DOHH2 (cell line): ENCODE measurements at regions not wholly inside any gene's neighbourhood (a gene's known extent, or its start where the extent isn't known, plus 50 kb on each side); places are given as distances from the start of the nearest gene placed in this dataset.

Experiments used
- CTCF ChIP-seq: fragments of 200-600 bp; sonication (generic); IDR thresholded peaks from one replicate; pipeline ENCODE4 v1.5.1; 2014; ENCODE audit warnings: antibody characterized with exemption, mild to moderate bottlenecking, low read depth, low read length; ENCODE audit not compliant: poor library complexity, severe bottlenecking
- EZH2phosphoT487 ChIP-seq: fragments of 200-600 bp; sonication (generic); IDR thresholded peaks from 2 replicates; pipeline ENCODE4 v1.6.1; 2017; ENCODE audit warnings: borderline replicate concordance, mild to moderate bottlenecking, antibody characterized with exemption, low read length, moderate library complexity, mixed read lengths

- TF ChIP-seq EZH2phosphoT487 (no peak), CTCF (no peak)
These were observed 380.2 kb downstream of the FGF9 start for GRCh38 chr13:22050951-22051563.
